H9 (cell line): ENCODE measurements at regions not wholly inside any gene's neighbourhood (a gene's known extent, or its start where the extent isn't known, plus 50 kb on each side); places are given as distances from the start of the nearest gene placed in this dataset.

ENCODE experiments used
- DNase-seq: peaks from one replicate; pipeline ENCODE4 v3.0.0-alpha.2; 2017
- H2AFZ ChIP-seq: one replicate; pipeline ENCODE4 v1.6.1; 2013; ENCODE audit warnings: mild to moderate bottlenecking, low read length, control low read depth, moderate library complexity
- H2AK5ac ChIP-seq: 2 replicates; pipeline ENCODE4 v1.6.1; 2013; ENCODE audit warnings: low read length, control low read depth, mixed read lengths; ENCODE audit not compliant: insufficient read length
- H2BK120ac ChIP-seq: one replicate; pipeline ENCODE4 v1.6.1; 2013; ENCODE audit warnings: low read depth, mild to moderate bottlenecking, low read length, control low read depth, inconsistent platforms; ENCODE audit not compliant: poor library complexity, severe bottlenecking
- H2BK12ac ChIP-seq: 2 replicates; pipeline ENCODE4 v1.6.1; 2013; ENCODE audit warnings: low read length, control low read depth, mixed read lengths, low read depth; ENCODE audit not compliant: insufficient read length
- H2BK15ac ChIP-seq: 2 replicates; pipeline ENCODE4 v1.6.1; 2013; ENCODE audit warnings: low read depth, low read length, control low read depth
- H2BK20ac ChIP-seq: one replicate; pipeline ENCODE4 v1.6.1; 2013; ENCODE audit warnings: low read depth, mild to moderate bottlenecking, low read length, control low read depth, inconsistent platforms; ENCODE audit not compliant: poor library complexity, severe bottlenecking
- H2BK5ac ChIP-seq: 2 replicates; pipeline ENCODE4 v1.6.1; 2013; ENCODE audit warnings: low read length, control low read depth, mixed read lengths; ENCODE audit not compliant: insufficient read length
- H3K14ac ChIP-seq: 2 replicates; pipeline ENCODE4 v1.6.1; 2013; ENCODE audit warnings: low read length, control low read depth; ENCODE audit not compliant: insufficient read depth
- H3K18ac ChIP-seq: 2 replicates; pipeline ENCODE4 v1.6.1; 2013; ENCODE audit warnings: low read depth, mild to moderate bottlenecking, mixed read lengths, low read length, control low read depth; ENCODE audit not compliant: insufficient read length
- H3K23ac ChIP-seq: 2 replicates; pipeline ENCODE4 v1.6.1; 2013; ENCODE audit warnings: low read length, control low read depth, mixed read lengths, low read depth; ENCODE audit not compliant: insufficient read length
- H3K23me2 ChIP-seq: 2 replicates; pipeline ENCODE4 v1.6.1; 2013; ENCODE audit warnings: low read depth, mild to moderate bottlenecking, mixed read lengths, low read length, control low read depth; ENCODE audit not compliant: insufficient read length, poor library complexity, severe bottlenecking
- H3K27ac ChIP-seq: 2 replicates; pipeline ENCODE4 v1.5.1; 2013; ENCODE audit warnings: low read length, control low read depth, mixed read lengths, low read depth; ENCODE audit not compliant: insufficient read length
- H3K27me3 ChIP-seq: 2 replicates; pipeline ENCODE4 v1.6.1; 2013; ENCODE audit warnings: low read length, control low read depth, inconsistent platforms; ENCODE audit not compliant: insufficient read depth
- H3K4ac ChIP-seq: 2 replicates; pipeline ENCODE4 v1.6.1; 2013; ENCODE audit warnings: low read depth, mild to moderate bottlenecking, control low read depth, inconsistent platforms, low read length, moderate library complexity
- H3K4me1 ChIP-seq: 2 replicates; pipeline ENCODE4 v1.6.1; 2013; ENCODE audit warnings: low read length, control low read depth, inconsistent platforms; ENCODE audit not compliant: insufficient read depth
- H3K4me2 ChIP-seq: 2 replicates; pipeline ENCODE4 v1.6.1; 2013; ENCODE audit warnings: low read length, control low read depth, mixed read lengths; ENCODE audit not compliant: insufficient read length, insufficient read depth
- H3K56ac ChIP-seq: 2 replicates; pipeline ENCODE4 v1.6.1; 2013; ENCODE audit warnings: low read depth, mild to moderate bottlenecking, mixed read lengths, low read length, control low read depth; ENCODE audit not compliant: insufficient read length
- H3K79me1 ChIP-seq: 2 replicates; pipeline ENCODE4 v1.6.1; 2013; ENCODE audit warnings: low read depth, mild to moderate bottlenecking, moderate library complexity, low read length, control low read depth, inconsistent platforms; ENCODE audit not compliant: insufficient read depth, poor library complexity, severe bottlenecking
- H3K79me2 ChIP-seq: 2 replicates; pipeline ENCODE4 v1.6.1; 2013; ENCODE audit warnings: low read length, control low read depth, inconsistent platforms; ENCODE audit not compliant: insufficient read depth
- H3K9ac ChIP-seq: 2 replicates; pipeline ENCODE4 v1.6.1; 2013; ENCODE audit warnings: low read length, control low read depth, mixed read lengths; ENCODE audit not compliant: insufficient read length; ENCODE audit errors: extremely low read depth
- H3K9me3 ChIP-seq: one replicate; pipeline ENCODE4 v1.6.1; 2013; ENCODE audit warnings: low read depth, low read length, inconsistent platforms; ENCODE audit not compliant: control insufficient read depth
- H3T11ph ChIP-seq: one replicate; pipeline ENCODE4 v1.6.1; 2013; ENCODE audit warnings: mild to moderate bottlenecking, low read length, control low read depth, inconsistent platforms
- H4K20me1 ChIP-seq: one replicate; pipeline ENCODE4 v1.6.1; 2013; ENCODE audit not compliant: control insufficient read depth, insufficient read length, insufficient read depth
- H4K5ac ChIP-seq: 2 replicates; pipeline ENCODE4 v1.6.1; 2013; ENCODE audit warnings: low read depth, mild to moderate bottlenecking, mixed read lengths, low read length, control low read depth; ENCODE audit not compliant: insufficient read length
- H4K8ac ChIP-seq: replicated peaks from 2 replicates; pipeline ENCODE4 v1.6.1; 2013; ENCODE audit warnings: low read length, control low read depth, mixed read lengths, low read depth; ENCODE audit not compliant: insufficient read length
- H4K91ac ChIP-seq: 2 replicates; pipeline ENCODE4 v1.6.1; 2013; ENCODE audit warnings: low read depth, mild to moderate bottlenecking, moderate library complexity, mixed read lengths, low read length, control low read depth; ENCODE audit not compliant: insufficient read length
- H3K27ac Mint-ChIP-seq, 3 experiments: 2 replicates in 2 of 3; 3 replicates in 1 of 3; pipeline ENCODE4 v1.8.0; 2020 to 2021; ENCODE audit warnings: mixed read lengths in 3 of 3, mild to moderate bottlenecking in 1 of 3, moderate library complexity in 1 of 3
- H3K27me3 Mint-ChIP-seq: 2 replicates; pipeline ENCODE4 v1.8.0; 2021; ENCODE audit warnings: low read depth, mild to moderate bottlenecking, moderate library complexity, mixed read lengths
- H3K36me3 Mint-ChIP-seq, 3 experiments: 2 replicates in 2 of 3; 3 replicates in 1 of 3; pipeline ENCODE4 v1.8.0; 2020 to 2021; ENCODE audit warnings: low read depth in 3 of 3, mixed read lengths in 3 of 3; ENCODE audit not compliant: insufficient read depth in 1 of 3
- H3K4me1 Mint-ChIP-seq, 2 experiments: 2 replicates each; pipeline ENCODE4 v1.8.0; 2020; ENCODE audit warnings: mixed read lengths in 2 of 2
- H3K4me3 Mint-ChIP-seq, 2 experiments: 2 replicates in 1 of 2; 3 replicates in 1 of 2; pipeline ENCODE4 v1.8.0; 2020 to 2021; ENCODE audit warnings: mild to moderate bottlenecking in 2 of 2, mixed read lengths in 2 of 2, moderate library complexity in 1 of 2
- H3K9me3 Mint-ChIP-seq, 2 experiments: 2 replicates in 1 of 2; 3 replicates in 1 of 2; pipeline ENCODE4 v1.8.0; 2020; ENCODE audit warnings: mild to moderate bottlenecking in 2 of 2, mixed read lengths in 2 of 2, moderate library complexity in 1 of 2
- WGBS: extraction: QIAGEN DNeasy Blood & Tissue Kit; methylation state at CpG from one replicate; pipeline ENCODE4 v1.1.7; 2013; ENCODE audit warnings: missing lambda C conversion rate, low lambda C conversion rate, mixed read lengths; ENCODE audit not compliant: insufficient read length; ENCODE audit errors: extremely low coverage; 5-methylcytosine and 5-hydroxymethylcytosine counted together
- TF ChIP-seq, protein P1 (sequence below): fragments of 200-600 bp; sonication (generic); conservative IDR thresholded peaks from 3 replicates; pipeline ENCODE4 v1.8.0; 2021; ENCODE audit warnings: antibody characterized with exemption, mild to moderate bottlenecking

DNA sequence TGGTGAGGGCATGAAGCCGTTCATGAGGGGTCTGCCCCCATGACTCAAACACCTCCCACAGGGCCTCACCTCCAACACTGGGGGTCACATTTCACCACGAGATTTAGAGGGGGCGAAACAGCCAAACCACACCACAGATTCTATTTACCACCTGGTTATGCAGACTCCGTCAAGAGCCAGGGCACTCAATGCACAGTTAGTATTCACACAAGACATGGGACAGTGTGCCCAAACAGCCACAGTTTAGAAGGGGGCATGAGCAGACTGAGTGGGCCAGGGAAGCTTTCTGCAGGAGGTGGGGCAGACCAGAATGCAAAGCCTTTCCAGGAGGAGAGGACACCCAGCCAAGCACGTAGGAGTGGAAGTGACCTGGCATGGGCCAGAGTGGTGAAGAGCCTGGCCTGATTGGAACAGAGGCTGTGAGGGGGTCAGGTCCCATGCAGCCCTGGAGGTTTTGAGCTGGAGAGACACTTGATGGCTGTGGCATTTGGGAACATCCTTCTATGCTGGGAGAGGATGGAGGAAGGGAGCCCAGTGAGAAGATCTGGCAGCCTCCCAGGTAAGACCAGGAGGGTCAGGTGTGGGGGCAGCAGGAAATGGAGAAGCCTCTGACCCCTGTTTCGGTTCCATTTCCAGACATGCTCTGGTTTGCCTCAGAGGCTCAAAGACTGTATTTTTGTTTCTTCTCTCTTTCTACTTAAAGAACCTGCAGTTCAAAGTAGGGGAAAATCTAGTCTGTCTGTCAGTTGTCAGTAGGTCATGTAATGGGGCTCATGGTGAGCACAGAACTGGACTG is 199.1 kb upstream of the NCAM1 start:
- Mint-ChIP-seq H3K27me3 (no peaks in the 10 kb centered on the region), H3K9me3 (no peaks in the 10 kb centered on the region; a peak in 1 of 5 replicates), H3K4me1 (0 out of 4 replicates have a peak, but pooled peaks cover 0 to 3% of the 10 kb centered on the region in 2 experiments), H3K4me3 (no peak overlapping the region), H3K36me3 (no peaks in the 10 kb centered on the region), H3K27ac (no peak overlapping the region)
- no peaks in the 10 kb centered on the region for H4K20me1 ChIP-seq
- H2BK20ac ChIP-seq = no peak overlapping the region
- no peak overlapping the region for H3K18ac ChIP-seq
- no peak overlapping the region for H4K8ac ChIP-seq
- H4K91ac ChIP-seq = no peak overlapping the region
- no peaks in the 10 kb centered on the region for H3K79me2 ChIP-seq
- H3K4ac ChIP-seq = no peak overlapping the region
- H2AFZ ChIP-seq = no peak overlapping the region
- H2BK5ac ChIP-seq = no peak overlapping the region
- no peak overlapping the region for H4K5ac ChIP-seq
- H3K23me2 ChIP-seq = no peaks in the 10 kb centered on the region
- H3K27ac ChIP-seq = no peak overlapping the region
- H3K27me3 ChIP-seq = no peaks in the 10 kb centered on the region
- no peaks in the 10 kb centered on the region for H3K79me1 ChIP-seq
- TF ChIP-seq, protein P1, sequence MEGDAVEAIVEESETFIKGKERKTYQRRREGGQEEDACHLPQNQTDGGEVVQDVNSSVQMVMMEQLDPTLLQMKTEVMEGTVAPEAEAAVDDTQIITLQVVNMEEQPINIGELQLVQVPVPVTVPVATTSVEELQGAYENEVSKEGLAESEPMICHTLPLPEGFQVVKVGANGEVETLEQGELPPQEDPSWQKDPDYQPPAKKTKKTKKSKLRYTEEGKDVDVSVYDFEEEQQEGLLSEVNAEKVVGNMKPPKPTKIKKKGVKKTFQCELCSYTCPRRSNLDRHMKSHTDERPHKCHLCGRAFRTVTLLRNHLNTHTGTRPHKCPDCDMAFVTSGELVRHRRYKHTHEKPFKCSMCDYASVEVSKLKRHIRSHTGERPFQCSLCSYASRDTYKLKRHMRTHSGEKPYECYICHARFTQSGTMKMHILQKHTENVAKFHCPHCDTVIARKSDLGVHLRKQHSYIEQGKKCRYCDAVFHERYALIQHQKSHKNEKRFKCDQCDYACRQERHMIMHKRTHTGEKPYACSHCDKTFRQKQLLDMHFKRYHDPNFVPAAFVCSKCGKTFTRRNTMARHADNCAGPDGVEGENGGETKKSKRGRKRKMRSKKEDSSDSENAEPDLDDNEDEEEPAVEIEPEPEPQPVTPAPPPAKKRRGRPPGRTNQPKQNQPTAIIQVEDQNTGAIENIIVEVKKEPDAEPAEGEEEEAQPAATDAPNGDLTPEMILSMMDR = no peak
- no peak overlapping the region for H2BK15ac ChIP-seq
- H2AK5ac ChIP-seq = no peak overlapping the region
- H3K4me2 ChIP-seq = no peak overlapping the region
- H3K4me1 ChIP-seq = no peaks in the 10 kb centered on the region
- no peak overlapping the region for H2BK12ac ChIP-seq
- H3K14ac ChIP-seq = no peak overlapping the region
- H3K9me3 ChIP-seq = no peaks in the 10 kb centered on the region
- H3K56ac ChIP-seq = no peak overlapping the region
- DNase-seq = no peak
- no peak overlapping the region for H3K23ac ChIP-seq
- no peak overlapping the region for H3T11ph ChIP-seq
- no peak overlapping the region for H2BK120ac ChIP-seq
- no CpG with 5 or more reads among the region's 6 CpGs for WGBS
- no peak overlapping the region for H3K9ac ChIP-seq
